Activated T-cell treated with anti-CD3 and anti-CD28 coated beads, Interleukin-2, amount 50 U/mL, for 72 hours (primary cell): ENCODE measurements at regions not wholly inside any gene's neighbourhood (a gene's known extent, or its start where the extent isn't known, plus 50 kb on each side); places are given as distances from the start of the nearest gene placed in this dataset.

Experiments
- ATAC-seq, 2 donors: fragments of 150-1000 bp; cut with Tn5 transposase; replicated peaks in 1 of 2; 2 replicates each; pipeline ENCODE4 v1.10.0; 2021; ENCODE audit warnings: moderate library complexity in 2 of 2, mild to moderate bottlenecking in 1 of 2
- DNase-seq, 2 donors: peaks; one replicate each; pipeline ENCODE4 v3.0.0; 2021 to 2022; ENCODE audit warnings: mixed read lengths in 1 of 2
- H3K27ac Mint-ChIP-seq: one replicate; pipeline ENCODE4 v1.8.0; 2022; ENCODE audit warnings: mild to moderate bottlenecking, moderate library complexity, mixed read lengths
- H3K27me3 Mint-ChIP-seq: one replicate; pipeline ENCODE4 v1.8.0; 2022; ENCODE audit warnings: low read depth, mixed read lengths
- H3K36me3 Mint-ChIP-seq, 2 donors: one replicate each; pipeline ENCODE4 v1.8.0; 2022; ENCODE audit warnings: mixed read lengths in 2 of 2, mild to moderate bottlenecking in 1 of 2; ENCODE audit not compliant: insufficient read depth in 2 of 2
- H3K4me1 Mint-ChIP-seq: one replicate; pipeline ENCODE4 v1.8.0; 2022; ENCODE audit warnings: low read depth, mixed read lengths
- H3K4me3 Mint-ChIP-seq, 2 donors: one replicate each; pipeline ENCODE4 v1.8.0; 2022; ENCODE audit warnings: mild to moderate bottlenecking in 2 of 2, mixed read lengths in 2 of 2, moderate library complexity in 2 of 2
- H3K9me3 Mint-ChIP-seq, 2 donors: one replicate each; pipeline ENCODE4 v1.8.0; 2022; ENCODE audit warnings: mixed read lengths in 2 of 2

GRCh38 chr7:52506325-52506724, 529.1 kb upstream of the POM121L12 start:
- no peaks in the 10 kb centered on the region for H3K4me1 Mint-ChIP-seq
- ATAC-seq (no peak), DNase-seq (no peak)
- H3K4me3 Mint-ChIP-seq = no peak overlapping the region
- H3K36me3 Mint-ChIP-seq = peaks cover 0 to 1% of the 10 kb centered on the region in 2 donors
- no peaks in the 10 kb centered on the region for H3K27me3 Mint-ChIP-seq
- no peak overlapping the region for H3K27ac Mint-ChIP-seq
- H3K9me3 Mint-ChIP-seq = peaks cover 4 to 13% of the 10 kb centered on the region in 2 donors

- peaks cover 5 to 15% of the 10 kb centered on the region in 2 donors for H3K9me3 Mint-ChIP-seq
- H3K27me3 Mint-ChIP-seq = no peaks in the 10 kb centered on the region
- H3K4me1 Mint-ChIP-seq = no peaks in the 10 kb centered on the region
- no peak overlapping the region for H3K4me3 Mint-ChIP-seq
- no peak for DNase-seq
- no peak for ATAC-seq
- peaks cover 0 to 1% of the 10 kb centered on the region in 2 donors for H3K36me3 Mint-ChIP-seq
- H3K27ac Mint-ChIP-seq = no peak overlapping the region
These were observed 530.9 kb upstream of the POM121L12 start for GRCh38 chr7:52504561-52504960.

GRCh38 chr7:52502281-52502680, 533.2 kb upstream of the POM121L12 start:
- ATAC-seq (no peak), DNase-seq (no peak)
- H3K9me3 Mint-ChIP-seq = peaks cover 5 to 11% of the 10 kb centered on the region in 2 donors
- peaks cover 0 to 1% of the 10 kb centered on the region in 2 donors for H3K36me3 Mint-ChIP-seq
- H3K4me3 Mint-ChIP-seq = no peak overlapping the region
- H3K27ac Mint-ChIP-seq = no peak overlapping the region
- H3K27me3 Mint-ChIP-seq = no peaks in the 10 kb centered on the region
- H3K4me1 Mint-ChIP-seq = no peaks in the 10 kb centered on the region

GRCh38 chr7:52501696-52502095, 533.7 kb upstream of the POM121L12 start:
- Mint-ChIP-seq H3K4me1 (no peaks in the 10 kb centered on the region), H3K36me3 (peaks cover 0 to 1% of the 10 kb centered on the region in 2 donors), H3K27me3 (no peaks in the 10 kb centered on the region), H3K9me3 (peaks cover 5 to 11% of the 10 kb centered on the region in 2 donors), H3K27ac (no peak overlapping the region), H3K4me3 (no peak overlapping the region)
- ATAC-seq (no peak), DNase-seq (no peak)

- Mint-ChIP-seq H3K4me3 (no peak overlapping the region), H3K4me1 (no peaks in the 10 kb centered on the region), H3K36me3 (peaks cover 0 to 1% of the 10 kb centered on the region in 2 donors), H3K9me3 (peaks cover 5 to 9% of the 10 kb centered on the region in 2 donors), H3K27ac (no peak overlapping the region), H3K27me3 (no peaks in the 10 kb centered on the region)
- ATAC-seq (no peak), DNase-seq (no peak)
These were observed 534.6 kb upstream of the POM121L12 start for GRCh38 chr7:52500841-52501240.

- Mint-ChIP-seq H3K27ac (no peak overlapping the region), H3K4me3 (no peak overlapping the region), H3K4me1 (no peaks in the 10 kb centered on the region), H3K27me3 (no peaks in the 10 kb centered on the region), H3K9me3 (peaks cover 2 to 4% of the 10 kb centered on the region in 2 donors), H3K36me3 (no peaks in the 10 kb centered on the region)
- no peak for ATAC-seq
- DNase-seq = no peak
These were observed 537.1 kb upstream of the POM121L12 start for GRCh38 chr7:52498366-52498765.

GRCh38 chr7:52486267-52486666, 549.2 kb upstream of the POM121L12 start:
- Mint-ChIP-seq H3K4me3 (no peak overlapping the region), H3K36me3 (no peaks in the 10 kb centered on the region), H3K4me1 (no peaks in the 10 kb centered on the region), H3K27ac (no peak overlapping the region), H3K9me3 (peaks cover 9 to 12% of the 10 kb centered on the region in 2 donors), H3K27me3 (no peaks in the 10 kb centered on the region)
- ATAC-seq = no peak
- DNase-seq = no peak

GRCh38 chr7:52482076-52482475, 553.4 kb upstream of the POM121L12 start:
- DNase-seq (no peak), ATAC-seq (no peak)
- Mint-ChIP-seq H3K36me3 (no peaks in the 10 kb centered on the region), H3K4me3 (no peak overlapping the region), H3K27ac (no peak overlapping the region), H3K4me1 (no peaks in the 10 kb centered on the region), H3K9me3 (peaks cover 10 to 11% of the 10 kb centered on the region in 2 donors), H3K27me3 (no peaks in the 10 kb centered on the region)

- Mint-ChIP-seq H3K27me3 (no peaks in the 10 kb centered on the region), H3K27ac (no peak overlapping the region), H3K9me3 (peaks cover 10 to 11% of the 10 kb centered on the region in 2 donors), H3K4me1 (no peaks in the 10 kb centered on the region), H3K4me3 (no peak overlapping the region), H3K36me3 (no peaks in the 10 kb centered on the region)
- ATAC-seq (no peak), DNase-seq (no peak)
These were observed 553.9 kb upstream of the POM121L12 start for GRCh38 chr7:52481571-52481970.

- no peak overlapping the region for H3K4me3 Mint-ChIP-seq
- no peak for DNase-seq
- no peak for ATAC-seq
- H3K36me3 Mint-ChIP-seq = no peaks in the 10 kb centered on the region
- no peaks in the 10 kb centered on the region for H3K4me1 Mint-ChIP-seq
- no peak overlapping the region for H3K27ac Mint-ChIP-seq
- no peaks in the 10 kb centered on the region for H3K27me3 Mint-ChIP-seq
- peaks cover 7 to 10% of the 10 kb centered on the region in 2 donors for H3K9me3 Mint-ChIP-seq
These were observed 555.4 kb upstream of the POM121L12 start for GRCh38 chr7:52479990-52480389.

- H3K36me3 Mint-ChIP-seq = no peaks in the 10 kb centered on the region
- H3K4me3 Mint-ChIP-seq = no peak overlapping the region
- ATAC-seq = no peak
- H3K27me3 Mint-ChIP-seq = no peaks in the 10 kb centered on the region
- H3K4me1 Mint-ChIP-seq = no peaks in the 10 kb centered on the region
- peaks cover 12% of the 10 kb centered on the region in 2 donors for H3K9me3 Mint-ChIP-seq
- DNase-seq = no peak
- H3K27ac Mint-ChIP-seq = no peak overlapping the region
These were observed 560.3 kb upstream of the POM121L12 start for GRCh38 chr7:52475001-52475582.

GRCh38 chr7:52473756-52474155, 561.7 kb upstream of the POM121L12 start:
- Mint-ChIP-seq H3K27ac (no peak overlapping the region), H3K36me3 (no peaks in the 10 kb centered on the region), H3K4me3 (no peak overlapping the region), H3K27me3 (no peaks in the 10 kb centered on the region), H3K4me1 (no peaks in the 10 kb centered on the region), H3K9me3 (peaks cover 12% of the 10 kb centered on the region in 2 donors)
- no peak for DNase-seq
- no peak for ATAC-seq

GRCh38 chr7:52472006-52472620, 563.3 kb upstream of the POM121L12 start:
- Mint-ChIP-seq H3K4me3 (no peak overlapping the region), H3K27me3 (no peaks in the 10 kb centered on the region), H3K27ac (no peak overlapping the region), H3K4me1 (no peaks in the 10 kb centered on the region), H3K9me3 (peaks cover 8 to 9% of the 10 kb centered on the region in 2 donors), H3K36me3 (no peaks in the 10 kb centered on the region)
- no peak for DNase-seq
- no peak for ATAC-seq

GRCh38 chr7:52465216-52465615, 570.2 kb upstream of the POM121L12 start:
- Mint-ChIP-seq H3K27me3 (no peaks in the 10 kb centered on the region), H3K36me3 (peaks cover 2% of the 10 kb centered on the region in 2 donors), H3K27ac (no peak overlapping the region), H3K4me3 (no peak overlapping the region), H3K9me3 (peaks cover 2 to 10% of the 10 kb centered on the region in 2 donors), H3K4me1 (no peaks in the 10 kb centered on the region)
- ATAC-seq (no peak), DNase-seq (no peak)
